Choroid plexus epithelial cell (primary cell): ENCODE measurements at regions not wholly inside any gene's neighbourhood (a gene's known extent, or its start where the extent isn't known, plus 50 kb on each side); places are given as distances from the start of the nearest gene placed in this dataset.
"Not testable (repeated sequence)": the region's sequence is repeated elsewhere in the genome, so short reads cannot be mapped to it uniquely, and the experiment has no call there.

ENCODE experiments used
- DNase-seq: peaks from one replicate; pipeline ENCODE4 v3.0.0-alpha.2; 2010; ENCODE audit warnings: low read depth
- H3K4me3 ChIP-seq: 2 replicates; pipeline ENCODE4 v1.5.1; 2011; ENCODE audit warnings: low read depth, mild to moderate bottlenecking, control low read depth, low read length, moderate library complexity
- CTCF ChIP-seq: conservative IDR thresholded peaks from 2 replicates; pipeline ENCODE4 v1.5.1; 2011; ENCODE audit warnings: low read depth, mild to moderate bottlenecking, control low read depth, inconsistent platforms, low read length, moderate library complexity

GRCh38 chr11:135017296-135017695 lies 605.3 kb upstream of the B3GAT1 start:
- TF ChIP-seq CTCF: no peak
- no peak for DNase-seq
- H3K4me3 ChIP-seq: no peak overlapping the region

GRCh38 chr11:135015966-135016365 lies 603.9 kb upstream of the B3GAT1 start:
- TF ChIP-seq CTCF: no peak
- H3K4me3 ChIP-seq: no peak overlapping the region
- DNase-seq: no peak

- DNase-seq, H3K4me3 ChIP-seq: not testable (repeated sequence)
These were observed 599.3 kb upstream of the B3GAT1 start for GRCh38 chr11:135011313-135011712.

- TF ChIP-seq CTCF: no peak
- DNase-seq: no peak
- no peak overlapping the region for H3K4me3 ChIP-seq
These were observed 597.1 kb upstream of the B3GAT1 start for GRCh38 chr11:135009125-135009524.

- no peak for DNase-seq
- H3K4me3 ChIP-seq: no peak overlapping the region
- TF ChIP-seq CTCF: no peak
These were observed 596.4 kb upstream of the B3GAT1 start for GRCh38 chr11:135008412-135008811.

- DNase-seq: peak; percentile 4
- TF ChIP-seq CTCF: no peak
These were observed 596.0 kb upstream of the B3GAT1 start for GRCh38 chr11:135008001-135008405.

GRCh38 chr11:135006800-135007199 lies 594.8 kb upstream of the B3GAT1 start:
- no peak for DNase-seq
- no peak for TF ChIP-seq CTCF

More at GRCh38 chr11:135008001-135008405, 596.0 kb upstream of the B3GAT1 start:
- no peak overlapping the region for H3K4me3 ChIP-seq

GRCh38 chr11:135004495-135004894 lies 592.5 kb upstream of the B3GAT1 start:
- no peak for TF ChIP-seq CTCF
- no peak for DNase-seq
- no peak overlapping the region for H3K4me3 ChIP-seq

More at GRCh38 chr11:135006800-135007199, 594.8 kb upstream of the B3GAT1 start:
- H3K4me3 ChIP-seq: no peak overlapping the region
